ENCODE measurements at regions not wholly inside any gene's neighbourhood (a gene's known extent, or its start where the extent isn't known, plus 50 kb on each side); places are given as distances from the start of the nearest gene placed in this dataset.

DNA sequence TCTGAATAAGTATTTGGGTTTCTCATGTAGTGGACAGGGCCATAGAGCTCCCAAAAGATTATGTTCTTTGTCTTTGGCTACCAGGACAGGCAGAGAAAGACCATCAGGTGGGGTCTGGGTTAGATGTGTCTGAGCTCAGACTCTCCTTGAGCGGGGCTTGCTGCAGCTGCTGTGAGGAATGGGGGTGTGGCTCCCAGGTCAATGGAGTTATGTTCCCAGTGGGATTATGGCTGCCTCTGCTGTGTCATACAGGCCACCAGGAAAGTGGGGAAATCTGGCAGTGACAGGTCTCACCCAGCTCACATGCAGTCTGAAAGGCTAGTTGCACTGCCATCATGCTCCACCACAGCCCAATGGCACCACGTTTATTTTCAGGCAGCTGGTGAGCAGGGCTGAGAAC is 97.0 kb upstream of the FERD3L start:
- Histone ChIP-seq H3K9me2 (no peaks in the 10 kb centered on the region), H3K27ac (ENCODE audit: low read depth in 2 of 2, low read length in 1 of 2) (no peak overlapping the region), H3K9me3 (no peaks in the 10 kb centered on the region), H2AFZ (ENCODE audit: low read depth) (no peak overlapping the region), H3K4me2 (no peak overlapping the region), H3K79me2 (ENCODE audit: insufficient read depth) (no peaks in the 10 kb centered on the region), H3K27me3 (ENCODE audit: insufficient read depth) (no peaks in the 10 kb centered on the region), H3K36me3 (replicated peaks in 1 of 2; ENCODE audit: control insufficient read depth in 1 of 2, insufficient read depth in 2 of 2, low read length in 1 of 2) (no peaks in the 10 kb centered on the region), H3K4me3 (ENCODE audit: low read depth in 2 of 2, low read length in 1 of 2) (no peak overlapping the region), H3K4me1 (ENCODE audit: control insufficient read depth in 1 of 2, insufficient read depth in 2 of 2, low read depth in 1 of 2, low read length in 1 of 2) (no peaks in the 10 kb centered on the region), H3K9ac (no peak overlapping the region), H4K20me1 (ENCODE audit: insufficient read depth) (no peaks in the 10 kb centered on the region), H3F3A (replicated peaks; ENCODE audit: insufficient read depth) (no peaks in the 10 kb centered on the region)
- POLR2A ChIA-PET = no interaction called here
- DNase-seq = no peak
- no peak for TF ChIP-seq RCOR1 (IDR thresholded peaks at IDR 0.05; ENCODE audit: low read length)
- TF ChIP-seq ELF1 (IDR thresholded peaks at IDR 0.05) = no peak
- 0% methylated on average over 2 of the region's 2 CpGs for WGBS (ENCODE audit: low lambda C conversion rate)
- CTCF ChIA-PET = interaction anchor here (1.3 to 1.7 kb wide), 3 partner anchors 18 to 120 kb away, joined by 4 to 5 read pairs (median 4); no protein-coding TSS in a partner anchor

DNA sequence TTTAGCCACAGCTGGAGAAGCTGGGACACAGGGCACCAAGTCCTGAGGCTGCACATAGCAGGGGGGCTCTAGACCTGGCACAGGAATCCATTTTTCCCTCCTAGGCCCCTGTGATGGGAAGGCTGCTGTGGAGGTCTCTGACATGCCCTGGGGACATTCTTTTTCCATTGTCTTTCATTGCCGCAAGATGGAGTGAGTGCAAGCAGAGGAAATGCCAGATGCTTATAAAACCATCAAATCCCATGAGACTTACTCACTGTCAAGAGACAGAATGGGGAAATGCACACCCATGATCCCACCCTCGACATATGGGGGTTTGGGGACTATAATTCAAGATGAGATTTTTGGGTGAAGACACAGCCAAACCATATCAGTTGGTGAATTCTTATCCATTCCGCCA is 94.7 kb upstream of the FERD3L start:
- Histone ChIP-seq H3K36me3 (replicated peaks in 1 of 2; ENCODE audit: control insufficient read depth in 1 of 2, insufficient read depth in 2 of 2, low read length in 1 of 2) (no peaks in the 10 kb centered on the region), H3K9ac (no peak overlapping the region), H3K79me2 (ENCODE audit: insufficient read depth) (no peaks in the 10 kb centered on the region), H3K4me2 (no peak overlapping the region), H3K9me2 (no peaks in the 10 kb centered on the region), H4K20me1 (ENCODE audit: insufficient read depth) (no peaks in the 10 kb centered on the region), H2AFZ (ENCODE audit: low read depth) (no peak overlapping the region), H3K4me1 (ENCODE audit: control insufficient read depth in 1 of 2, insufficient read depth in 2 of 2, low read depth in 1 of 2, low read length in 1 of 2) (no peaks in the 10 kb centered on the region), H3K9me3 (no peaks in the 10 kb centered on the region), H3K4me3 (ENCODE audit: low read depth in 2 of 2, low read length in 1 of 2) (no peak overlapping the region), H3F3A (replicated peaks; ENCODE audit: insufficient read depth) (no peaks in the 10 kb centered on the region), H3K27ac (ENCODE audit: low read depth in 2 of 2, low read length in 1 of 2) (no peak overlapping the region), H3K27me3 (ENCODE audit: insufficient read depth) (no peaks in the 10 kb centered on the region)
- 9% methylated on average over 3 of the region's 3 CpGs for whole genome bisulfite sequencing (ENCODE audit: low lambda C conversion rate)
- POLR2A ChIA-PET = no interaction called here
- no peak for DNase-seq
- no peak for TF ChIP-seq JUND (IDR thresholded peaks at IDR 0.05)
- no peak for TF ChIP-seq FOXJ3 (CRISPR knock-in tag; IDR thresholded peaks at IDR 0.05)
- TF ChIP-seq, protein P1, sequence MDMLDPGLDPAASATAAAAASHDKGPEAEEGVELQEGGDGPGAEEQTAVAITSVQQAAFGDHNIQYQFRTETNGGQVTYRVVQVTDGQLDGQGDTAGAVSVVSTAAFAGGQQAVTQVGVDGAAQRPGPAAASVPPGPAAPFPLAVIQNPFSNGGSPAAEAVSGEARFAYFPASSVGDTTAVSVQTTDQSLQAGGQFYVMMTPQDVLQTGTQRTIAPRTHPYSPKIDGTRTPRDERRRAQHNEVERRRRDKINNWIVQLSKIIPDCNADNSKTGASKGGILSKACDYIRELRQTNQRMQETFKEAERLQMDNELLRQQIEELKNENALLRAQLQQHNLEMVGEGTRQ (IDR thresholded peaks at IDR 0.05; ENCODE audit: borderline replicate concordance, low read depth, low read length) = no peak
- no peak for TF ChIP-seq ELF1 (IDR thresholded peaks at IDR 0.05)
- TF ChIP-seq, protein P2, sequence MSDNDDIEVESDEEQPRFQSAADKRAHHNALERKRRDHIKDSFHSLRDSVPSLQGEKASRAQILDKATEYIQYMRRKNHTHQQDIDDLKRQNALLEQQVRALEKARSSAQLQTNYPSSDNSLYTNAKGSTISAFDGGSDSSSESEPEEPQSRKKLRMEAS (IDR thresholded peaks at IDR 0.05; ENCODE audit: low read depth) = no peak
- no peak for TF ChIP-seq EP300 (IDR thresholded peaks at IDR 0.05; ENCODE audit: borderline replicate concordance in 1 of 2, low read depth in 1 of 2, low read length in 1 of 2)
- TF ChIP-seq, protein P3, sequence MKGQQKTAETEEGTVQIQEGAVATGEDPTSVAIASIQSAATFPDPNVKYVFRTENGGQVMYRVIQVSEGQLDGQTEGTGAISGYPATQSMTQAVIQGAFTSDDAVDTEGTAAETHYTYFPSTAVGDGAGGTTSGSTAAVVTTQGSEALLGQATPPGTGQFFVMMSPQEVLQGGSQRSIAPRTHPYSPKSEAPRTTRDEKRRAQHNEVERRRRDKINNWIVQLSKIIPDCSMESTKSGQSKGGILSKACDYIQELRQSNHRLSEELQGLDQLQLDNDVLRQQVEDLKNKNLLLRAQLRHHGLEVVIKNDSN (IDR thresholded peaks at IDR 0.05; ENCODE audit: borderline replicate concordance, low read depth) = no peak
- TF ChIP-seq MXI1 (IDR thresholded peaks at IDR 0.05; ENCODE audit: low read depth, low read length) = no peak
- no peak for TF ChIP-seq RXRA (IDR thresholded peaks at IDR 0.05; ENCODE audit: borderline replicate concordance, low read depth)
- TF ChIP-seq, protein P4, sequence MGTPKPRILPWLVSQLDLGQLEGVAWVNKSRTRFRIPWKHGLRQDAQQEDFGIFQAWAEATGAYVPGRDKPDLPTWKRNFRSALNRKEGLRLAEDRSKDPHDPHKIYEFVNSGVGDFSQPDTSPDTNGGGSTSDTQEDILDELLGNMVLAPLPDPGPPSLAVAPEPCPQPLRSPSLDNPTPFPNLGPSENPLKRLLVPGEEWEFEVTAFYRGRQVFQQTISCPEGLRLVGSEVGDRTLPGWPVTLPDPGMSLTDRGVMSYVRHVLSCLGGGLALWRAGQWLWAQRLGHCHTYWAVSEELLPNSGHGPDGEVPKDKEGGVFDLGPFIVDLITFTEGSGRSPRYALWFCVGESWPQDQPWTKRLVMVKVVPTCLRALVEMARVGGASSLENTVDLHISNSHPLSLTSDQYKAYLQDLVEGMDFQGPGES (IDR thresholded peaks at IDR 0.05; ENCODE audit: low read depth, low read length) = no peak
- TF ChIP-seq CHD2 (IDR thresholded peaks at IDR 0.05; ENCODE audit: low read length, partially characterized antibody) = no peak
- TF ChIP-seq, protein P5, sequence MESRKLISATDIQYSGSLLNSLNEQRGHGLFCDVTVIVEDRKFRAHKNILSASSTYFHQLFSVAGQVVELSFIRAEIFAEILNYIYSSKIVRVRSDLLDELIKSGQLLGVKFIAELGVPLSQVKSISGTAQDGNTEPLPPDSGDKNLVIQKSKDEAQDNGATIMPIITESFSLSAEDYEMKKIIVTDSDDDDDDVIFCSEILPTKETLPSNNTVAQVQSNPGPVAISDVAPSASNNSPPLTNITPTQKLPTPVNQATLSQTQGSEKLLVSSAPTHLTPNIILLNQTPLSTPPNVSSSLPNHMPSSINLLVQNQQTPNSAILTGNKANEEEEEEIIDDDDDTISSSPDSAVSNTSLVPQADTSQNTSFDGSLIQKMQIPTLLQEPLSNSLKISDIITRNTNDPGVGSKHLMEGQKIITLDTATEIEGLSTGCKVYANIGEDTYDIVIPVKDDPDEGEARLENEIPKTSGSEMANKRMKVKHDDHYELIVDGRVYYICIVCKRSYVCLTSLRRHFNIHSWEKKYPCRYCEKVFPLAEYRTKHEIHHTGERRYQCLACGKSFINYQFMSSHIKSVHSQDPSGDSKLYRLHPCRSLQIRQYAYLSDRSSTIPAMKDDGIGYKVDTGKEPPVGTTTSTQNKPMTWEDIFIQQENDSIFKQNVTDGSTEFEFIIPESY (IDR thresholded peaks at IDR 0.05; ENCODE audit: borderline replicate concordance, low read depth) = no peak
- TF ChIP-seq FOXM1 (IDR thresholded peaks at IDR 0.05; ENCODE audit: low read depth) = no peak
- no peak for TF ChIP-seq TCF12 (IDR thresholded peaks at IDR 0.05)
- CTCF ChIA-PET = no interaction called here
